ENCODE measurements at regions not wholly inside any gene's neighbourhood (a gene's known extent, or its start where the extent isn't known, plus 50 kb on each side); places are given as distances from the start of the nearest gene placed in this dataset.

DNA sequence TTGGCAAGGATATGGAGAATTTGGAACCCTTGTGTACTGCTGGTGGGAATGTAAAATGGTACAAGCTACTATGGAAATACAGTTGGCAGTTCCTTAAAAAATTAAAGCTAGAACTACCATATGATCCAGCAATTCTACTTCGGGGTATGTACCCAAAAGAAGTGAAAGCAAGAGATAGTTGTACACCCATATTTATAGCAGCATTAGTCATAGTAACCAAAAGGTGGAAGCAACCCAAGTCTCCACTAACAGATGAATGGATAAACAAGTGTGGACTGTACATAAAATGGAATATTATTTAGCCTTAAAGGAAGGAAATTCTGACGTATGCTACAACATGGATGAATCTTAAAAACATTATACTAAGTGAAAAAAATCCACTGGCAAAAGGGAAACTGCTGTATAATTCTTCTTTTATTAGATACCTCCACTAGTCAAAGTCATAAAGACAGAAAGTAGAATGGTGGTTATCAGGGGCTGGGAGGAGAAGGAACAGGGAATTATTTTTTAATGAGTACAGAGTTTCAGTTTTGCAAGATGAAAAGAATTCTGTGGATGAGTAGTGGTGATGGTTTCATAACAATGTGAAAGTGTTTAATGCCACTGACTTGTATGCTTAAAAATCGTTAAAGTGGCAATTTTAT, 141.6 kb downstream of the RXFP2 start:
- no peak overlapping the region for H3K4me3 Mint-ChIP-seq
- ATAC-seq (no peak), DNase-seq (no peak)
- no peaks in the 10 kb centered on the region for H3K9me3 ChIP-seq (ENCODE audit: control insufficient read depth, low read length, poor library complexity, severe bottlenecking)
- peak overlapping the region; percentile 78 for H3K27ac Mint-ChIP-seq
- peaks cover 36% of the 10 kb centered on the region for H3K4me1 Mint-ChIP-seq
- H3K27me3 Mint-ChIP-seq: no peaks in the 10 kb centered on the region
- no peaks in the 10 kb centered on the region for H3K36me3 Mint-ChIP-seq (ENCODE audit: low read depth)

GRCh38 chr13:31881495-31881882, 142.2 kb downstream of the RXFP2 start:
- H3K4me3 Mint-ChIP-seq: no peak overlapping the region
- H3K4me1 Mint-ChIP-seq: peaks cover 35% of the 10 kb centered on the region
- DNase-seq (no peak), ATAC-seq (no peak)
- H3K9me3 ChIP-seq (ENCODE audit: control insufficient read depth, low read length, poor library complexity, severe bottlenecking): no peaks in the 10 kb centered on the region
- no peaks in the 10 kb centered on the region for H3K36me3 Mint-ChIP-seq (ENCODE audit: low read depth)
- H3K27ac Mint-ChIP-seq: peak overlapping the region; percentile 78
- H3K27me3 Mint-ChIP-seq: no peaks in the 10 kb centered on the region

GRCh38 chr13:31882794-31883193, 143.5 kb downstream of the RXFP2 start:
- H3K27ac Mint-ChIP-seq: no peak overlapping the region
- DNase-seq (no peak), ATAC-seq (no peak)
- H3K27me3 Mint-ChIP-seq: no peaks in the 10 kb centered on the region
- H3K4me1 Mint-ChIP-seq: peaks cover 37% of the 10 kb centered on the region
- H3K36me3 Mint-ChIP-seq (ENCODE audit: low read depth): no peaks in the 10 kb centered on the region
- no peaks in the 10 kb centered on the region for H3K9me3 ChIP-seq (ENCODE audit: control insufficient read depth, low read length, poor library complexity, severe bottlenecking)
- H3K4me3 Mint-ChIP-seq: no peak overlapping the region

DNA sequence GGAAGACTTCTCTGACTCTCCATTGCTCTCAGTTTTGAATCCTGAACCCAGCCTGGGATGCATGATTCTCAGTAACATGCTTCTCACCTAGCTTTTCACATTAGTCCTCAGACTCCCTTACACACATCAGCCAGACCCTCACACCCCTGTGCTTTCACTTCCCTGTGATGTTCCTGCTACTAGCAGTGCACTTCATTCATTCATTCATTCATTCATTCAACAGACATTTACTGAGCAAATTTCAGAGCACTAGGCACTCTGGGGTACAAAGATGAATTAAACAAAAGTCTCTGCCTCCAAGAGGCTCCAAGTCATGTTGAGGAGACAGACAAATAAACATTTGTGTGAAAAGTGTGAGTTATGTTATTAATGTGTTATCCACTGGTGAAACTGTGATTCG, 145.2 kb downstream of the RXFP2 start:
- H3K9me3 ChIP-seq (ENCODE audit: control insufficient read depth, low read length, poor library complexity, severe bottlenecking): no peaks in the 10 kb centered on the region
- ATAC-seq (no peak), DNase-seq (no peak)
- Mint-ChIP-seq H3K36me3 (ENCODE audit: low read depth) (no peaks in the 10 kb centered on the region), H3K4me1 (peaks cover 35% of the 10 kb centered on the region), H3K27me3 (no peaks in the 10 kb centered on the region), H3K27ac (no peak overlapping the region), H3K4me3 (no peak overlapping the region)

DNA sequence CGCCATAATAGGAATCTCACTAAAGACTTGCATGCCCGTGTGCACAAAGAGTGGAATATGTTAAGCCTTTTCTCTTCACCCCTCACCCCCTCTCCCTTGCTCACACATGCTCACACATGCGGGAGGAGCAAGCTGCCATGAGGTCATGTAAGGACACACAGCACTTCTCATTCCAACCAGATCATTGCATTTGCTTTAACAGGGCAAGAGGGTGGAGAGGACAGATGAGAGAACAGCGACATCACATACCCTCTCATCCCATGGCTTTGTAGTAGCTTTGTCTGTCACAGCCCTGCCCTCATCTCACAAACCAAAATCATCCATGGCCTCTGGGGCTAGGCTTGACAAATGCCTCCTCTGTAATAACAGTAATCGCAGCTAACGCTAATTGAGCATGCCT, 145.6 kb upstream of the FRY start:
- no peak for ATAC-seq
- Mint-ChIP-seq H3K4me1 (peaks cover 33% of the 10 kb centered on the region), H3K36me3 (ENCODE audit: low read depth) (no peaks in the 10 kb centered on the region), H3K27me3 (no peaks in the 10 kb centered on the region), H3K27ac (no peak overlapping the region), H3K4me3 (peak overlapping the region; percentile 10)
- no peak for DNase-seq
- H3K9me3 ChIP-seq (ENCODE audit: control insufficient read depth, low read length, poor library complexity, severe bottlenecking): no peaks in the 10 kb centered on the region

DNA sequence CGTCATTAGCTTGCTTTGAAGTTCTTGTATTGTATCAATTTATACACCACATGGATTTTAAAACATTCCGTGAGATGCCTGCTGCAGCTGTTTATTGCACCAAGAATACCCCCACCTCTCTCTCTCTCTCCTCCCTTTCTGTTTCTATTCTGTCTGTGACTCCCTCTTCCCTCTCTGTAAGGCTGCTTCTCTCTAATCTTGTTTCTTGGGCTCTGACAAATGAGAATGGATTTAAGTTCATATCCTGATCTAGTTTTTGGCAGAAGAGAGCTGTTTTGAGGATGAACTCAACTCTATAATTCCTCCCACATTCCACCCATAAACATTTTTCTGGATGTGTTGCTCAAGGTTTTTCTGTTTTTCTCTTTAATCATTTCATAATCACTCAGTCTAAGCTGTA, 144.3 kb upstream of the FRY start:
- ATAC-seq: no peak
- DNase-seq: no peak
- Mint-ChIP-seq H3K4me1 (peaks cover 26% of the 10 kb centered on the region), H3K27ac (peak overlapping the region; percentile 29), H3K27me3 (no peaks in the 10 kb centered on the region), H3K36me3 (ENCODE audit: low read depth) (no peaks in the 10 kb centered on the region), H3K4me3 (no peak overlapping the region)
- H3K9me3 ChIP-seq (ENCODE audit: control insufficient read depth, low read length, poor library complexity, severe bottlenecking): no peaks in the 10 kb centered on the region

DNA sequence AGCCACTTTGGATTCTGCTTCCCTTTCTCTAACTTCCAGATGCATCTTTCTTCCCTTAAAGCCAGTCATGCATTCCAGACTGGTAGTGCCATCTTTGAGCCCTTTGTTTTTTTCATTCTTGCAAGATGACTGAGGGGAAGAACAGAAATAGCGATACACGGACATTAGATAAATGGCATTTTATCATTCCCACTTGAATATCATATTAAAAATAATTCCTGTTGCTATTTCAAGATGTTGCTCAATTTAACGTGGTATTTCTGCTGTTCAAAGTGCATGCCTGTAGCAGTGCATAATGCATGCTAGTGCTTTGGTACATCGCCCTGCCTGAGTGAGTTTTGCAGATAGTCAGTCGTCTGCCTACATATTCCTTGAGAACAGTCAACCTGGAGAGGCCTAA, 140.6 kb upstream of the FRY start:
- ATAC-seq (no peak), DNase-seq (no peak)
- Mint-ChIP-seq H3K27ac (no peak overlapping the region), H3K36me3 (ENCODE audit: low read depth) (no peaks in the 10 kb centered on the region), H3K4me3 (no peak overlapping the region), H3K4me1 (peaks cover 32% of the 10 kb centered on the region), H3K27me3 (no peaks in the 10 kb centered on the region)
- no peaks in the 10 kb centered on the region for H3K9me3 ChIP-seq (ENCODE audit: control insufficient read depth, low read length, poor library complexity, severe bottlenecking)

DNA sequence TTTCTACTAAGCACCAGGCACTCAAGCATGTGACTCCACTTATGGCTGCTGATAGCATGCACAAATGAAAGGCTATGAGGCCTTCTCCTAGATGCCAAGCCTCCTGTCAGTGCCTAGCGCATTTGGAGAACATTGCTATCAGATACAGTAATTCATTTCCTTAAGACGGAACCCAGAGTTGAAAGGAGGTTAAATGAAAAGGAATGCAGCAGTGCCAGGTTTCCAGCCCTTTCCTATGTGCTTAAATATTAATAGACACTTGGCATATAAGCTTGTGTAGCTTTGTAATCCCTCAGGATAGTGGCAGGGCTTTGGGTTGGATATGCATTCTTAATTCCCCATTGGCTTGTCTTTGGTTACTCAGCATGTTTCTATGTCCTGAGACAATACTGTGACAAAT, 140.1 kb upstream of the FRY start:
- no peaks in the 10 kb centered on the region for H3K36me3 Mint-ChIP-seq (ENCODE audit: low read depth)

DNA sequence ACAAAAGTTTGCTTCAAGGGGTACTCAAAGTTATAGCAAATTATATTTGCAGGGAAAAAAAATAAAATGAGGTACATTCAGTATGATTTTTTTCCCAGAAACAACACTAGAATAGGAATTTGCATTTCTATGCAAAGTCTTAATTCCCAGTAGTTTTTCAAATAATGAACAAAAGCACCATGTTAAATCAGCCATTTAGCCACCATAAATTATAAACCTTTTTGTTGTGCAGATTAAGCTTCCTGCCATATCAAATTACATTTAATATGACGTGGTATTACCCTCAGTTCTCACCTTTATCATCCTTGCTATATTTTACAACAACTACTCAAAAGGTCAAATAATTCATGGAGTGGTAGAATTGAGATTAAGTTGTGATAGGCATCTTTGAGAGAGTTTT, 136.6 kb upstream of the FRY start:
- Mint-ChIP-seq H3K4me1 (peaks cover 37% of the 10 kb centered on the region), H3K27me3 (no peaks in the 10 kb centered on the region), H3K4me3 (peak overlapping the region; percentile 7)

More for the DNA sequence above, 140.1 kb upstream of the FRY start:
- Mint-ChIP-seq H3K4me1 (peaks cover 35% of the 10 kb centered on the region), H3K4me3 (no peak overlapping the region), H3K27me3 (no peaks in the 10 kb centered on the region), H3K27ac (peak overlapping the region; percentile 29)
- DNase-seq (no peak), ATAC-seq (no peak)
- H3K9me3 ChIP-seq (ENCODE audit: control insufficient read depth, low read length, poor library complexity, severe bottlenecking): no peaks in the 10 kb centered on the region

DNA sequence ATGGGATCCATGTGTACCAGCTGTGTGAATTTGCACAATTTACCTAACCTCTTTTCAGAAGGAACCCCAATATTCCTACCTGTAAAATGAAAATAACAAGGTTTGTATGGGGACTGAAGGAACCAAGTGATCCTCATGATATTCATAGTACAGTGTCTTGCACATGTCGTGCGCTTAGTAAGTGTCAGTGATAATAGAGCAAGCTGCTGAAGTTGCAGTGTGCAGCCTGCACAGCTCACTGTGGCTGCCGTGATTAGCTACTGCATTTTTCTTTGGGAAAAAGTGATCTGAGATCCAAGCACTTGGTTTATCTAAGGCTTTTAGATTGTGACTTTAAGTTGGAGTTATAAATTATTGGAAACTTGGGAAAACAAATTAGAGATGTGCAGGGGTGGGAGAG, 135.9 kb upstream of the FRY start:
- H3K9me3 ChIP-seq (ENCODE audit: control insufficient read depth, low read length, poor library complexity, severe bottlenecking): no peaks in the 10 kb centered on the region
- Mint-ChIP-seq H3K4me1 (peaks cover 42% of the 10 kb centered on the region), H3K36me3 (ENCODE audit: low read depth) (no peaks in the 10 kb centered on the region), H3K27ac (peak overlapping the region; percentile 92), H3K4me3 (peak overlapping the region; percentile 63), H3K27me3 (no peaks in the 10 kb centered on the region)
- DNase-seq (no peak), ATAC-seq (no peak)

More for the DNA sequence above, 136.6 kb upstream of the FRY start:
- Mint-ChIP-seq H3K27ac (peak overlapping the region; percentile 92), H3K36me3 (ENCODE audit: low read depth) (no peaks in the 10 kb centered on the region)
- no peaks in the 10 kb centered on the region for H3K9me3 ChIP-seq (ENCODE audit: control insufficient read depth, low read length, poor library complexity, severe bottlenecking)
- DNase-seq: no peak
- no peak for ATAC-seq

DNA sequence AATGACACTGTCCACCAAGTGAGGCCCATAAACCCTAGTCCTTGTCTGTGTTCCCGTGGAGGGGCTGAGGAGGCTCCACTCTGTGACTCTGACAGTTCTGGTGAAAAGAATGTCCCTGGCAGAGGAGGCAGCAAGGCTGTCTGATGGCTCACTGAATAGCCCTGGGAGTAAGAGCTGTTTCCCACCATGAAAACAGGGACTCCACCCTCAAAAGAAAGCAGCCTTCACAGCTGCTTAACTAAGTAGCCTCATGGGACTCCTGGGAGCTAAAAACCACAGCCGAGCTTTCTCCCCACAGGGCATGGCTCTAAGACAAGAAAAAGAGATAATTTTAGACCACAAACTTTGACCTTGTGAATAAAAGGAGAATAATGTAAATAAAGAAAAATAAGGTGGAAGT, 135.1 kb upstream of the FRY start:
- Mint-ChIP-seq H3K27ac (peak overlapping the region; percentile 92), H3K27me3 (no peaks in the 10 kb centered on the region), H3K36me3 (ENCODE audit: low read depth) (peaks cover 2% of the 10 kb centered on the region), H3K4me1 (peaks cover 44% of the 10 kb centered on the region), H3K4me3 (peak overlapping the region; percentile 63)
- ATAC-seq: peak; percentile 35
- DNase-seq: no peak
- H3K9me3 ChIP-seq (ENCODE audit: control insufficient read depth, low read length, poor library complexity, severe bottlenecking): no peaks in the 10 kb centered on the region

- DNase-seq: no peak
- peak; percentile 70 for ATAC-seq
- Mint-ChIP-seq H3K27me3 (no peaks in the 10 kb centered on the region), H3K4me3 (peak overlapping the region; percentile 68), H3K36me3 (ENCODE audit: low read depth) (peaks cover 4% of the 10 kb centered on the region), H3K27ac (peak overlapping the region; percentile 90), H3K4me1 (peaks cover 61% of the 10 kb centered on the region)
- H3K9me3 ChIP-seq (ENCODE audit: control insufficient read depth, low read length, poor library complexity, severe bottlenecking): no peaks in the 10 kb centered on the region
Observed at GRCh38 chr13:31898378-31899071, 133.0 kb upstream of the FRY start.

- peaks cover 4% of the 10 kb centered on the region for H3K36me3 Mint-ChIP-seq (ENCODE audit: low read depth)
- ATAC-seq (no peak), DNase-seq (no peak)
- H3K27ac Mint-ChIP-seq: peak overlapping the region; percentile 95
- no peaks in the 10 kb centered on the region for H3K9me3 ChIP-seq (ENCODE audit: control insufficient read depth, low read length, poor library complexity, severe bottlenecking)
- no peaks in the 10 kb centered on the region for H3K27me3 Mint-ChIP-seq
- peaks cover 60% of the 10 kb centered on the region for H3K4me1 Mint-ChIP-seq
- H3K4me3 Mint-ChIP-seq: no peak overlapping the region
Observed at GRCh38 chr13:31901985-31902384, 129.6 kb upstream of the FRY start.

Data from T-helper 17 cell (primary cell).